ENCODE measurements at regions not wholly inside any gene's neighbourhood (a gene's known extent, or its start where the extent isn't known, plus 50 kb on each side); places are given as distances from the start of the nearest gene placed in this dataset.

DNA sequence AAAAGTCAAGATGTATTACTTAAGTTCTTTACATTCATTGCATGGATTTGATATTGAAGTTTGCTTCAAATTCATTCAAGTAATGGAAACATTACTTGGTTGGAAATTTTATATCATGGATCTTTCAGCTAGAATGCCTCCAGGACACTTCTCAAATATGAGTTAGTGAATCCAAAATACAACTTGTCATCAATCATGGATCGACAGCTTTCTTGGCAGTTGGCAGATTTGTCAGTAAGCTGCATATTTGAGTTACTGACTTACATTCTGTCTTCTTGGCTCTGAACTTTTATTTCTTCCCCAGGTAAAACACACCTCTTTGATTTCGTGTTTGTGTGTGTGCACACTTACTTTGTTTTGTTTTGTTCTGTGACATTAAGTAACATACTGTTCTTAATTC is 1171.1 kb downstream of the TAF11L14 start:
- Histone ChIP-seq H3K36me3 (no peaks in the 10 kb centered on the region), H3K27me3 (no peaks in the 10 kb centered on the region), H4K20me1 (no peaks in the 10 kb centered on the region), H3K27ac (no peak overlapping the region), H3K9me3 (no peaks in the 10 kb centered on the region), H3K4me3 (no peak overlapping the region), H3K4me2 (no peak overlapping the region), H3K9ac (no peak overlapping the region), H3K4me1 (no peaks in the 10 kb centered on the region)
- no peak for TF ChIP-seq Cebpa-rat (IDR thresholded peaks at IDR 0.05)

DNA sequence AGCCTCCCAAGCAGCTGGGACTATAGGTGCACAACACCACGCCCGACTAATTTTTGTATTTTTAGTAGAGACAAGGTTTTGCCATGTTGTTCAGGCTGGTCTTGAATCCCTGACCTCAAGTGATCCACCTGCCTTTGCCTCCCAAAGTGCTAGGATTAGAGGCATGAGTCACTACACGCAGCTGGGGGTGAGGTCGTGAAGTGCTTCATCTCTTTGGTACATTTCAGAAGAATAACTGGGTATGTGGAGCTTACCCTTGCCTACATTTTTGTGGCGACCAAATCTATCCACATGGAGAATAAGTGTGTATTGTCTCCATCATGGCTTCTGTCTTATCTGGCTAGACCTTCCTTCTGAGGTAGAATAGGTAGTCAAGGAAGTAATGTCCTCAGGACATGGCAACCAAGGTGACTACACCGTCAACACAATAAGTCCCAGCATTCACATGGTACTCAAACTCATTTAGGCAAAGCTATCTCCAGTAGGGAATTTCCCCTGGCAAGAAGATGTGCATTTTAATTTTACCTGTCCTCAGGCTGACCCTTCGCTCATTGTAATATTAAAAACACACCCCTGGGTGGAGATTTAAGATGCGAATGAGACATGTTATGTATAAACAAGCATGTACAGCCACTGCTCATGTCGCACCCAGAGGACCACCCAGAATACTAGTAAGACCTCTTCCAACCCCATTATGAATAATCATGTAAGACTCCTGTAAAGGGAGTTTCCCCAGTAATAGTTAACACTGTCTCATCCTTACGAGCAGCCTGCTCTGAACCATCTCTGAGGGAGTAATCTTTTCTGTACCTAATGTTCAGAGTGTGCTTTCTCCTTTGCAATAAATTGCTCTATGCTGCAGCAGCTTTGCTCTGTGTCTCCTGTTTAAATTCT is 1173.2 kb downstream of the TAF11L14 start:
- Histone ChIP-seq H3K9ac (no peak overlapping the region), H3K4me2 (no peak overlapping the region), H3K36me3 (no peaks in the 10 kb centered on the region), H3K4me1 (no peaks in the 10 kb centered on the region), H4K20me1 (no peaks in the 10 kb centered on the region), H3K27ac (no peak overlapping the region), H3K9me3 (no peaks in the 10 kb centered on the region), H3K4me3 (no peak overlapping the region), H3K27me3 (no peaks in the 10 kb centered on the region)
- no peak for TF ChIP-seq Cebpa-rat (IDR thresholded peaks at IDR 0.05)

DNA sequence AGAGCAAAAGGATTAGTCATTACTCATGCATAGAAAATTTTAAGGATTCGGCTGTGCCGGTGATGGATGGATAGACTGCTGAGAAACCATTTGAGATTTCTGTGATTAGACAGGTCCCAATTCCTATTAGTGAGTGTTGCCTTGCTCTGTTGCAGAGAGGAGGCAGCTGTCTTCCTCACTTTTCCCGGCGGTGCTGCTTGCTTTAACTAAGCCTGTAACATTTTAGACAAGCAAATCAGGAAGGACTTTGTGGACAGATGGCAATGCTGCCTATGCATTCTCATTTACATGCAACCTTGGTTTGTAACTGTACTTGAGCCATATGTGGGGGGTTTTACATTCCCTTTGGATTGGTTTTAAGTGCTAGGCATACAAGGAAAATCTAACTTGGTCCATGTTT is 1176.3 kb downstream of the CDH18 start:
- Histone ChIP-seq H3K9ac (no peak overlapping the region), H4K20me1 (no peaks in the 10 kb centered on the region), H3K27ac (no peak overlapping the region), H3K4me3 (no peak overlapping the region), H3K4me2 (no peak overlapping the region), H3K9me3 (no peaks in the 10 kb centered on the region), H3K4me1 (no peaks in the 10 kb centered on the region), H3K36me3 (no peaks in the 10 kb centered on the region), H3K27me3 (no peaks in the 10 kb centered on the region)
- no peak for TF ChIP-seq Cebpa-rat (IDR thresholded peaks at IDR 0.05)

DNA sequence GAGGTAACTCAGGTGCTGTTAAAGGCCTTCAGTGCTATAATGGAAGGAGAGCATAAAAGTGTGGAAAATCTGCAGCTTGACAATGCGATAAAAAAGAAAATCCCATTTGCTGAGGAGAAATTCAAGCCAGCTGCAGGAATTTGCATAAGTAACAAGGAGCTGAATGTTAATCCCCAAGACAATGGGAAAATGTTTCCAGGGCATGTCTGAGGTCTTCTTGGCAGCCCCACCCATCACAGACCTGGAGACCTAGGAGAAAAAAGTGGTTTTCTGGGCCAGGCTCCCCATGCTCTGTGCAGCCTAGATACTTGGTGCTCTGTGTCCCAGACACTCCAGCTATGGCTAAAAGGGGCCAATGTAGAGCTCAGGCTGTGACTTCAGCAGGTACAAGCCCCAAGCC is 1159.6 kb downstream of the CDH18 start:
- TF ChIP-seq Cebpa-rat (IDR thresholded peaks at IDR 0.05), result no peak
- no peak overlapping the region for H3K4me3 ChIP-seq
- no peak overlapping the region for H3K27ac ChIP-seq

DNA sequence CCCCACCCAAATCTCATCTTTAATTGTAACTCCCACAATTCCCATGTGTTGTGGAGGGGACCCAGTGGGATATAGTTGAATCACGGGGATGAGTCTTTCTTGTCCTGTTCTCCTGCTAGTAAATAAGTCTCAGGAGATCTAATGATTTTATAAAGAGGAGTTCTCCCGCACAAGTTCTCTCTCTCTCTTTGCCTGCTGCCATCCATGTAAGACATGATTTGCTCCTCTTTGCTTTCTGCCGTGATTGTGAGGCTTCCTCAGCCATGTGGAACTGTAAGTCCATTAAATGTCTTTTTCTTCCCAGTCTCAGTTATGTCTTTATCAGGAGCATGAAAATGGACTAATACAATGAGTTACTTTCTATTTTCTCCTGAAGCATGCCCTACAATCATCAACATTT is 1158.5 kb downstream of the CDH18 start:
- H3K4me1 ChIP-seq, result no peaks in the 10 kb centered on the region
- no peaks in the 10 kb centered on the region for H3K36me3 ChIP-seq
- H3K4me3 ChIP-seq, result no peak overlapping the region
- no peak for TF ChIP-seq Cebpa-rat (IDR thresholded peaks at IDR 0.05)
- no peaks in the 10 kb centered on the region for H4K20me1 ChIP-seq
- H3K9ac ChIP-seq, result no peak overlapping the region
- H3K27me3 ChIP-seq, result no peaks in the 10 kb centered on the region
- H3K9me3 ChIP-seq, result peaks cover 4% of the 10 kb centered on the region; the same call in 1 of the 2 replicates
- no peak overlapping the region for H3K27ac ChIP-seq
- no peak overlapping the region for H3K4me2 ChIP-seq

More for the DNA sequence above, 1159.6 kb downstream of the CDH18 start:
- H3K4me1 ChIP-seq, result no peaks in the 10 kb centered on the region
- H3K27me3 ChIP-seq, result no peaks in the 10 kb centered on the region
- no peak overlapping the region for H3K9ac ChIP-seq
- no peak overlapping the region for H3K4me2 ChIP-seq
- no peaks in the 10 kb centered on the region for H3K36me3 ChIP-seq
- peaks cover 4% of the 10 kb centered on the region; the same call in 1 of the 2 replicates for H3K9me3 ChIP-seq
- H4K20me1 ChIP-seq, result no peaks in the 10 kb centered on the region

DNA sequence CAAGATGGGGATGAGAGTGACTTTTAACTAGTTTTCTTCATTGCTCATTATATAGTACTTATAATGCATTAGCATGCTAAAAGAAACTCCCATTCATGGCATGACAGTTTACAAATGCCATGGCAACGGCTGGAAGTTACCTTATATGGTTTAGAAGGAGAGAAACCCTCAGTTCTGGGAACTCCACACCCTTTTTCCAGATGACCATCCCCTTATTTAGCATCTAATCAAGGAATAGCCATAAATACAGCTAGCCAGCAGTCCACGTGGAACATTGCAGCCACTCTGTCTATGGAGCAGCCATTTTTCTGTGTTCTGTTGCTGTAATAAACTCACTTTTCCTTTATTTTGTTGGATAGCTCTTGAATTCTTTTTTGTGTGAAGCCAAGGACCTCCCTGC is 1137.8 kb downstream of the CDH18 start:
- no peak overlapping the region for H3K4me2 ChIP-seq
- no peaks in the 10 kb centered on the region for H3K27me3 ChIP-seq
- TF ChIP-seq Cebpa-rat (IDR thresholded peaks at IDR 0.05), result no peak
- no peak overlapping the region for H3K9ac ChIP-seq
- H3K36me3 ChIP-seq, result no peaks in the 10 kb centered on the region
- no peaks in the 10 kb centered on the region for H3K9me3 ChIP-seq
- H3K27ac ChIP-seq, result no peak overlapping the region
- no peak overlapping the region for H3K4me3 ChIP-seq
- peaks cover 7% of the 10 kb centered on the region; the same call in 1 of the 2 replicates for H3K4me1 ChIP-seq
- H4K20me1 ChIP-seq, result no peaks in the 10 kb centered on the region

DNA sequence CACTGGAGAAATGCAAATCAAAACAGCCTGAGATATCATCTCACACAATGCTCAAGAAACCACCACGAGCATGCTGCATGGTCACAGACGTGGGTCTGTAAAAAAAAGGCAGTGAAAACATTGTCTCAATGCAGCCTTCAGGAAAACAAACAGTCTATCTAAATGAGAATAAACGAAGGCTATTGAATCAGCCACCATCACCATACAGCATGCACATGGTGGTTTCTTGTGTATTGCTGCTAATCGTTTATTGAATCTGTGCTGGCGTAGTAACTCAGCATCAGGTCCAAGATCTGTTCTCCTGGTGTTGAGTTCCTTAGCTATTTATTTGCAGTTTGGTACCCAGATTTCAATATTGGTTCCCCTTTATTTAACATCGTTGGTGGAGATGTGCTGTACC is 1115.0 kb downstream of the CDH18 start:
- TF ChIP-seq Cebpa-rat (IDR thresholded peaks at IDR 0.05), result no peak
- Histone ChIP-seq H4K20me1 (no peaks in the 10 kb centered on the region), H3K27ac (no peak overlapping the region), H3K9ac (no peak overlapping the region), H3K36me3 (no peaks in the 10 kb centered on the region), H3K9me3 (no peaks in the 10 kb centered on the region), H3K4me2 (no peak overlapping the region), H3K4me3 (no peak overlapping the region), H3K4me1 (no peaks in the 10 kb centered on the region), H3K27me3 (no peaks in the 10 kb centered on the region)

DNA sequence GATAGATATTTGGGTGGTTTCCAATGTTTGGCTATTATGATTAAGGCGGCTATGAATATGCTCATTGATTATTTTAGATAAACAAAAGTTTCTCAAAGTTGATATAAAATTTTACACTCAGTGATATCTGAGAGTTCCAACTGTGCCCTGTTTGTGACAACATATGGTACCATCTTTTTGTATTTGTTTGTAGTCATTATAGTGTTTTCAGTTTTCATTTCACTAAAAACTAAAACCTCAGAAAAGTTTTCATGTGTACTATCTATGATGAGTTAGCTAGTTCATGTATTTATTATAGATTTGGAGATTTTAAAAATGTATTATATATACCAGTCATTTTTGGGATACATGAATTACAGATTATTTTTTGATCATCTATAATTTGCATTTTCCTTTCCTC is 1111.4 kb downstream of the CDH18 start:
- Histone ChIP-seq H3K4me3 (no peak overlapping the region), H4K20me1 (no peaks in the 10 kb centered on the region), H3K9me3 (no peaks in the 10 kb centered on the region), H3K4me2 (no peak overlapping the region), H3K9ac (no peak overlapping the region), H3K36me3 (no peaks in the 10 kb centered on the region), H3K27ac (no peak overlapping the region), H3K27me3 (no peaks in the 10 kb centered on the region), H3K4me1 (no peaks in the 10 kb centered on the region)
- TF ChIP-seq Cebpa-rat (IDR thresholded peaks at IDR 0.05), result no peak

DNA sequence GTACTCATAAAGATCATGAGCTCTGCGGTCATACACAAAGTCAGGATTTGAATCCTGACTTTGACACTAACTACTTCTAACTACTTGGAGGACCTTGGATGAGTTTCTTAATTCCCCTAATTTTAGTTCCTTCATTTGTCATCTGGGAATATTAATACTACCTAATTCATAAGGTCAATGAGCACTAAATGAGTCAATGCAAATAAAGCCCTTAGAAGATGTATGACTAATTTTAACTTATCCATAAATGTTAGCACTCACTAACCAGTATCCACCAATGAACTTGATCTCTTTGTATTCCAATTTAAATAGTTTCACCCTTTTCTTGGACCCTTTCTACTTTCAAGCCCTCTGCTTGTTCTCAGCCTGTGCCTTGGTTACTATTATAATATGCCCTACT is 1106.4 kb downstream of the CDH18 start:
- no peak overlapping the region for H3K4me3 ChIP-seq
- no peak overlapping the region for H3K9ac ChIP-seq
- no peaks in the 10 kb centered on the region for H3K36me3 ChIP-seq
- H3K9me3 ChIP-seq, result no peaks in the 10 kb centered on the region
- TF ChIP-seq Cebpa-rat (IDR thresholded peaks at IDR 0.05), result no peak
- H3K4me2 ChIP-seq, result no peak overlapping the region
- H4K20me1 ChIP-seq, result no peaks in the 10 kb centered on the region
- H3K4me1 ChIP-seq, result no peaks in the 10 kb centered on the region
- H3K27ac ChIP-seq, result no peak overlapping the region
- no peaks in the 10 kb centered on the region for H3K27me3 ChIP-seq

DNA sequence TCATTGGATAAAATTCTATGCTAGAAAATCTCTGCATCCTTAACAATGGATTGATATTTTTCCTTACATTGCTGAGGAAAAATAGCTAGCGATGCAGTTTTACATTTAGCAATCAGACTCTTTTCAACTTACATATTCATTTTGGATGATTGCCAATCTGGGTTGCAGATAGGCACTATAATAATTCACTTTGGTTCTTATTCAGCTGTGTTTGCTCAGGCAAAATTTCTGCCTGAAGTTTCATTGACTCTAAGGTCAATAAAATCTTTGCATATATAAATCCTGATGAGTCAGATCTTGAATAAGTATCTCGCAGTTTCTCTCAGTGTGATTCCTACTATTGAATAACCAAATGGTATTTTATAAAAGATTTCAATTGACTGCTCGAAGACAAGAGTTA is 1105.8 kb downstream of the CDH18 start:
- Histone ChIP-seq H3K9ac (no peak overlapping the region), H3K4me3 (no peak overlapping the region), H4K20me1 (no peaks in the 10 kb centered on the region), H3K36me3 (no peaks in the 10 kb centered on the region), H3K4me2 (no peak overlapping the region), H3K4me1 (no peaks in the 10 kb centered on the region), H3K9me3 (no peaks in the 10 kb centered on the region), H3K27ac (no peak overlapping the region), H3K27me3 (no peaks in the 10 kb centered on the region)
- no peak for TF ChIP-seq Cebpa-rat (IDR thresholded peaks at IDR 0.05)

Data from BLaER1 (cell line).